Islet of Langerhans (tissue), 1 donor: ENCODE measurements at regions not wholly inside any gene's neighbourhood (a gene's known extent, or its start where the extent isn't known, plus 50 kb on each side); places are given as distances from the start of the nearest gene placed in this dataset.
"Not testable (repeated sequence)": the region's sequence is repeated elsewhere in the genome, so short reads cannot be mapped to it uniquely, and the experiment has no call there.

Experiments
- FAIRE-seq: peaks from one replicate; lab custom pipeline; 2011; peaks lifted over from hg19 to GRCh38; lab: Jason Lieb, UNC

GRCh38 chr3:44132593-44132992, 109.1 kb upstream of the TOPAZ1 start:
- FAIRE-seq = no peak

- FAIRE-seq = no peak
Observed at GRCh38 chr3:44136421-44136820, 105.3 kb upstream of the TOPAZ1 start.

GRCh38 chr3:44146073-44146472, 95.6 kb upstream of the TOPAZ1 start:
- no peak for FAIRE-seq

- FAIRE-seq = no peak
Observed at GRCh38 chr3:44159696-44160300, 81.9 kb upstream of the TOPAZ1 start.

- no peak for FAIRE-seq
Observed at GRCh38 chr3:44160818-44161217, 80.9 kb upstream of the TOPAZ1 start.

- FAIRE-seq = no peak
Observed at GRCh38 chr3:44171891-44172290, 69.8 kb upstream of the TOPAZ1 start.

GRCh38 chr3:44172701-44173100, 69.0 kb upstream of the TOPAZ1 start:
- FAIRE-seq = not testable (repeated sequence)

GRCh38 chr3:44173263-44173662, 68.4 kb upstream of the TOPAZ1 start:
- no peak for FAIRE-seq

- FAIRE-seq = no peak
Observed at GRCh38 chr3:44175070-44175469, 66.6 kb upstream of the TOPAZ1 start.

- FAIRE-seq = no peak
Observed at GRCh38 chr3:44179246-44179645, 62.4 kb upstream of the TOPAZ1 start.

GRCh38 chr3:44184319-44184953, 57.2 kb upstream of the TOPAZ1 start:
- FAIRE-seq = no peak

- no peak for FAIRE-seq
Observed at GRCh38 chr3:44185396-44185915, 56.2 kb upstream of the TOPAZ1 start.

GRCh38 chr3:44186111-44186672, 55.5 kb upstream of the TOPAZ1 start:
- no peak for FAIRE-seq

GRCh38 chr3:44186712-44187111, 55.0 kb upstream of the TOPAZ1 start:
- no peak for FAIRE-seq
